PFSK-1 (cell line): ENCODE measurements at regions not wholly inside any gene's neighbourhood (a gene's known extent, or its start where the extent isn't known, plus 50 kb on each side); places are given as distances from the start of the nearest gene placed in this dataset.

ENCODE experiments used
- POLR2AphosphoS5 ChIP-seq: IDR thresholded peaks from 2 replicates; pipeline ENCODE4 v1.6.1; 2012; ENCODE audit warnings: low read depth, mild to moderate bottlenecking, control low read depth, low read length, moderate library complexity
- SIN3A ChIP-seq: IDR thresholded peaks from 2 replicates; pipeline ENCODE4 v1.6.1; 2012; ENCODE audit warnings: mild to moderate bottlenecking, low read length, moderate library complexity, borderline replicate concordance; ENCODE audit not compliant: insufficient read depth
- TAF1 ChIP-seq: IDR thresholded peaks from 2 replicates; pipeline ENCODE4 v1.6.1; 2012; ENCODE audit warnings: low read length, control low read depth, borderline replicate concordance; ENCODE audit not compliant: insufficient read depth
- TF ChIP-seq, protein P1 (sequence below), 2 experiments: IDR thresholded peaks; 2 replicates each; pipeline versions ENCODE4 v1.6.1 to v1.8.0; 2011 to 2012; ENCODE audit warnings: low read depth in 2 of 2, low read length in 2 of 2, control low read depth in 1 of 2, inconsistent platforms in 1 of 2, mild to moderate bottlenecking in 1 of 2, moderate library complexity in 1 of 2; ENCODE audit not compliant: insufficient read depth in 1 of 2

DNA sequence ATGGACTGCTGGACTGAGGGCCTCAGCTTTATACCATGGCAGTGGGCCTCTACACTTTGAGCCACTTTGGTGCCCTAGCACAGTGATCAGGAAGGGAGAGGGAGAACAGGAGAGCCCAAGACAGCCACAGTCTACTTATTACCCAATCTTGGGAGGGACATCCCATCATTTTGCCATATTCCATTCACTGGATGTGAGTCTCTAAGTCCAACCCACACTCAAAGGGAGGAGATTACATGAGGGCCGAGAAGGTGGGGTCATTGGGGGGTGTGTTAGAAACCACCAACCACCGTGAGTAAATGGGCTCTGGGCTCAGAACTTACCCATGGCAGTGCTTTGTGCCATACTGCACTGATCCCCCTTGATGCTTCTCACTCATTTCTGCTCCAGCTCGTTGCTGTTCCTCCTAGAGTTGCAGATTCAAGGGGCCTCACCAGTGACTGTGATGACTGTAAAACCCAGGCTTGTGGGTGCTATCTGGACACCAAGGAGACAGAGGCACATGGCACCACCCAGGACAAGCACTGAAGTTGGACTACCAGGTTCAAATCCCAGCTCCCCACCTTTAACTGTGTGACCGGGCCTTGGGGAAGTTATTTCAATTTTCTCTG is 97.6 kb upstream of the RAB6C start:
- no peak for TF ChIP-seq TAF1
- TF ChIP-seq, protein P1, sequence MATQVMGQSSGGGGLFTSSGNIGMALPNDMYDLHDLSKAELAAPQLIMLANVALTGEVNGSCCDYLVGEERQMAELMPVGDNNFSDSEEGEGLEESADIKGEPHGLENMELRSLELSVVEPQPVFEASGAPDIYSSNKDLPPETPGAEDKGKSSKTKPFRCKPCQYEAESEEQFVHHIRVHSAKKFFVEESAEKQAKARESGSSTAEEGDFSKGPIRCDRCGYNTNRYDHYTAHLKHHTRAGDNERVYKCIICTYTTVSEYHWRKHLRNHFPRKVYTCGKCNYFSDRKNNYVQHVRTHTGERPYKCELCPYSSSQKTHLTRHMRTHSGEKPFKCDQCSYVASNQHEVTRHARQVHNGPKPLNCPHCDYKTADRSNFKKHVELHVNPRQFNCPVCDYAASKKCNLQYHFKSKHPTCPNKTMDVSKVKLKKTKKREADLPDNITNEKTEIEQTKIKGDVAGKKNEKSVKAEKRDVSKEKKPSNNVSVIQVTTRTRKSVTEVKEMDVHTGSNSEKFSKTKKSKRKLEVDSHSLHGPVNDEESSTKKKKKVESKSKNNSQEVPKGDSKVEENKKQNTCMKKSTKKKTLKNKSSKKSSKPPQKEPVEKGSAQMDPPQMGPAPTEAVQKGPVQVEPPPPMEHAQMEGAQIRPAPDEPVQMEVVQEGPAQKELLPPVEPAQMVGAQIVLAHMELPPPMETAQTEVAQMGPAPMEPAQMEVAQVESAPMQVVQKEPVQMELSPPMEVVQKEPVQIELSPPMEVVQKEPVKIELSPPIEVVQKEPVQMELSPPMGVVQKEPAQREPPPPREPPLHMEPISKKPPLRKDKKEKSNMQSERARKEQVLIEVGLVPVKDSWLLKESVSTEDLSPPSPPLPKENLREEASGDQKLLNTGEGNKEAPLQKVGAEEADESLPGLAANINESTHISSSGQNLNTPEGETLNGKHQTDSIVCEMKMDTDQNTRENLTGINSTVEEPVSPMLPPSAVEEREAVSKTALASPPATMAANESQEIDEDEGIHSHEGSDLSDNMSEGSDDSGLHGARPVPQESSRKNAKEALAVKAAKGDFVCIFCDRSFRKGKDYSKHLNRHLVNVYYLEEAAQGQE (IDR thresholded peaks at IDR 0.05; ENCODE audit: insufficient read depth in 1 of 2, low read depth in 2 of 2, low read length in 2 of 2), result no peak
- no peak for TF ChIP-seq POLR2AphosphoS5
- no peak for TF ChIP-seq SIN3A
